HG03565 (cell line): ENCODE measurements at regions not wholly inside any gene's neighbourhood (a gene's known extent, or its start where the extent isn't known, plus 50 kb on each side); places are given as distances from the start of the nearest gene placed in this dataset.
"Not testable (repeated sequence)": the region's sequence is repeated elsewhere in the genome, so short reads cannot be mapped to it uniquely, and the experiment has no call there.

Experiments
- ATAC-seq: cut with Tn5 transposase; IDR thresholded peaks from one replicate; pipeline ENCODE4 v1.9.1; 2021; ENCODE audit warnings: mild to moderate bottlenecking, moderate library complexity; ENCODE audit not compliant: unreplicated experiment

DNA sequence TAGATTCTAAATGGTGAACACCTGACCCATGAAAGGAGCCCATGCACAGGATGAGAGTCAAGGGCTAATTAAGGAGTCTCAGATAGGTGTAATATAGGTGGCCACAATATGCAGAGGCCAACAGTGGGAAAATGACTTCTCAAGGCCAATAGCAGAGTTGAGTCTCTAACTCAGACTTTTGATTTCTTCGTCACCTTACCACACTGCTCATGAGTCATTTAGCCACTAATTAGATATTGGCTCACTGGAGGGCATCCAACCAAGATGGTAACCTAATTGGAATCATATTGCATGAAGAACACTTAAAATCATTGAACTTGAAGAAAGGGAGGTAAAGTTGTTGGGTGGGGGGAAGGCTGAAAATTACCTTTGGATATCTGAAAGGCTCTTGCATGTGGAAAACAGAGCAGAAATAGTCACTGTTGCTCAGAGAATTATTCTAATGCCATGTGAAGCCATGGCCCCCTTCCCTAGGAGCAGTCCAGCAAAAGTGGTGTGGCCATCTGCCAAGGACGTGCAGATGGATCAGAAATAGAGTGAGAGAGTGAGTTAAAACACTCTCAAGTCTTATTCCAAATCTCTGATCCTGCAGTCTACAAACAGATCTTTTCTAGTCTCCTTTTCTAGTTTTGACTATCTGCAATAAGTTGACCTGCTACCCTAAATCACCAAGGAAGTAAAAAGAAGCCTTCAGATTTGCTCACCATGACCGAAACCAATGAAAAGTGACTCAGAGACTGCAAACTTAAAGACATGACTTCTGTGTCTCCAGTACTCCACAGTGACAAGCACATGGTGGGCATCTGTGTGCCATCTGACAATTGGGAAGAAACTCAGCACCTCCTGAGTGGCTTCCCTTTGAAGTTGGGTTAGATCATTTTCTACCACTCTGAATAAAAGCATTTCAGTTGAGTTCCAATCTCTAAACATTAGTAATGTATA is 93.9 kb upstream of the C1QTNF7 start:
- ATAC-seq = no peak

GRCh38 chr4:15336410-15337167 is 91.2 kb upstream of the C1QTNF7 start:
- ATAC-seq = no peak

GRCh38 chr4:15337168-15337657 is 90.6 kb upstream of the C1QTNF7 start:
- not testable (repeated sequence) for ATAC-seq

DNA sequence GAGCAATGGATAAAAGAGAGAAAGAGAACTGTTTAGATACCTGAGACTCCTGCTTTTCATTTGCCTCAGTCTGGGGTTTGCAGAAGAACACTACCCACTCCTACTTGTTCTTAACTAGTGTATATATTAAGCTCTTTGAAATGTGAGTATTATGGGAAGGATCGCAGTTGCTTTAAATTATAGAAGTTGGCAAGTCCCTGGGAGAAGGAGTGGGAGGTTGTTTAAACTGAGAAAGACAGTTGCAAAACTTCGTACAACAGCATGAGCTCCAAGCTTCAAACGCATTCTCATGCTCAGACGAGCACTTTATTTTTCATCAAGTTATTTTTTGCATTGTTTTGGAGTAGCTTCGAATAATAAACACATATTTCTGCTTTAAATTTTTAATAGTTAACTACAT is 88.1 kb upstream of the C1QTNF7 start:
- ATAC-seq = no peak

DNA sequence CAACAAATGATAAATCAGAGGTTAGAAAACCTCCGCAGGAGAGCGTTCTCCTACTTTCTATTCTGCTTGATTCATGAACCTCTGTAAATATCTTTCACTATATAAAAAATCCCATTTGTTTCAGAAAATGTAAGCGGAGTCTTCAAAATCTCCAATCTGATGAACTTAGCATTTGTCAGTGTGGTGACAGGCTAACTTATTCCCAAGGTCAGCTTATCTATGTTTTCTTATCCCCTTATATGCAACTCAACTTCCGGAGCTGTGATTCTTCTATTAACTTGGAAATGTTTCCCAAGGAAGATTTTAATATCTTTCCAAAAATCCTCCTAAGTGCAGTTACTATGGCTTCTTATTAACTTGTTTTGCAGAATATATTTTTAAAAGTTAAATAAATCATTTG is 87.5 kb upstream of the C1QTNF7 start:
- no peak for ATAC-seq

- ATAC-seq = no peak
These were observed 86.7 kb upstream of the C1QTNF7 start for GRCh38 chr4:15340902-15341732.

DNA sequence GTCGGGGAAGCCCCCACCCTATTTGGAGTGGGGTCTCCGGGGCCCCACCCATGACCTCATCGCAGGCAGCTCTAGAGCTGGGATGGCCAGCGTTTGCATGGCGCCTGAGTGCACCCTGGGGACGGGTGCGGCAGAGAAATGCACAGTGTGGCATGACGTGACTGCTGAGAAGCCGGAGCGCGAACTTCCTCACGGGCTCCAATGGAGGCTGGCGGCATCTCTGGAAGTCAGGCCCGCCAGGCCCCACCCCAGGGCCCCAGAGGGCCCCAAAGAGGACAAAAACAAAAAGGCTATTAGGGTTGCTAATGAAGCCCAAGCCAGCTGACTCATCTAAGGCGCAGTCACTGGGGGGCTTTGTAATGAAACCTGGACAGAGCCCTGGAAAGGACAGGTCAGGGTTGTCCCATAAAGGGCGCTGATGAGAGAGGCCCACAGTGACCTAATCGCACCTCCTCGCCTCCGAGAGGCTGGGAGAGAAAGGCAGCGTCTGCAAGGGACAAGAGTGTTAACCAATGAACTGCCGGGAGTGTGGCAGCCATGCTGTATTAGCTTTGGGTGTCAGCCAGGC is 86.0 kb upstream of the C1QTNF7 start:
- ATAC-seq = no peak

- ATAC-seq = no peak
These were observed 84.8 kb upstream of the C1QTNF7 start for GRCh38 chr4:15343000-15343399.

DNA sequence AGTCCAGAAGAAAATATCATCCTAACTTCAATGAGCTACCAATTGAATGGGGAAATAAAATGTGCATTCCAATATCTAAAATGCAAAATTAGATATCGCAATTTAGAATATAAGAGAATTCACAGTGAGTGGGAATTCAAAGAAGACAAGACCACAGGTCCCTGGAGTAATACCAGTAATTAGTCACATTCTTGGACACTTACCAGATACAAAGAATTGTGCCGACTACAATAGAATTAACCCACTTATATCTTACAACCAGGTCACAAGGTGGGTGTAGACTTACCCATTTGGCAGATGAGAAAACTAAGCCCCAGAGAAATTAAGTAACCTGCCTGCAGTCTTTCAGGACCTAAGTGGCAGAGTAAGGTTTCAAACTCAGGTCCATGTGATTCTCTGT is 84.3 kb upstream of the C1QTNF7 start:
- ATAC-seq = no peak

DNA sequence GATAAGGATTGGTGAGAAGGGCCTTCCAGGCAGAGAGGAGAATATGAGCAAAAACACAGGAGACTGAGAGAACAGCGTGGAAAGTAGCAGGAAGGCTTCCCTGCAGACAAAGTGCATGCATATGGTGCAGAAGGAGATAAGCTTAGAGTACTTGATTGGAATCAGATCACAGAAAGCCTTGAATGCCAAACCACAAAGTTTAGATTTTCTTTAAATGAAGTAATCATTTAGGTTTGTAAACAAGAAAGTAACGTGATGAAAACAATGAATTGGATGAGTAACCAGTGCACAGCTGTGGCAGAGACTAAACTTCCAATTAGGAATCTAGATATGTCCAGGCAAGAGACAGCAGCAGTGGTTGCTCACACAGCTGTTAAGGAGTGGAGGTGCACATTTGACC is 83.8 kb upstream of the C1QTNF7 start:
- no peak for ATAC-seq

DNA sequence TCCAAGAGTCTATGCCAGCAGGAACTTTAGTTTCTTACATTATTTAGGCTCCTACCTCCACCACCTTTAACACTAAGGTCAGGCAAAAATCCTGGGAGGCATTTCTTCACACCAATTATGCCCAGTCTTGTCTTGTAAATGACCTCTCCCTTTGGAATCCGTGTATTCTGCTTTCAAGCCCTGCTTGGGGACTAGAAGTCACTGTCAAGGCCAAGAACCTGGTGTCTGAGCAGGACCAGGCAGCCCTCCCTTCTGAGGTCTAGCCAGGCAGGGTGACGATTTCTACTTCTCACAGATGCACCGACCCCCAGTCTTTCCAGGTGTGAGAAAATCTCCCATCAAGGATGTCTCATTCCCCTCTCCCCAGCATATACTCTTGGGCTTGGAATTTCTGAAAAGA is 82.7 kb upstream of the C1QTNF7 start:
- ATAC-seq = no peak

- ATAC-seq = no peak
These were observed 79.6 kb upstream of the C1QTNF7 start for GRCh38 chr4:15348236-15348635.

- ATAC-seq = no peak
These were observed 79.1 kb upstream of the C1QTNF7 start for GRCh38 chr4:15348695-15349094.

DNA sequence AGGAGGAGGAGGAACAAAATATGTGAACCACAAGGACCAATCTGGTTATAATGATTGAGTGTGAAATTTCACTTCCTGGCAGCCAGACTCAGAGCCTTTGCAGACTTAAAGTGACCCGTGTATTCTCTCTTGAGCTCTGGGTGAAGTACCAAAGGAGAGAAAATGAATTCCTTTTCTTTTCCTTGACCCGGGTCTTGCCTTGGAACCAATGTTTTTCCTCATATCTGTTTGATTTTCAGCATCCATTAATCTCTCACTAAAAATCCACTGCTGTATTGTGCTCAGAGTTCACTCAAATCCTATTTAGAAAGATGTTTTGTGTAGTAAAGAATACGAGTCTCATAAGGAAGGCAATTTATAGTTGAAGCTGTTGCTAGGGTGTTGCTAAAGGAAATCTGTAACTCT is 78.3 kb upstream of the C1QTNF7 start:
- no peak for ATAC-seq

DNA sequence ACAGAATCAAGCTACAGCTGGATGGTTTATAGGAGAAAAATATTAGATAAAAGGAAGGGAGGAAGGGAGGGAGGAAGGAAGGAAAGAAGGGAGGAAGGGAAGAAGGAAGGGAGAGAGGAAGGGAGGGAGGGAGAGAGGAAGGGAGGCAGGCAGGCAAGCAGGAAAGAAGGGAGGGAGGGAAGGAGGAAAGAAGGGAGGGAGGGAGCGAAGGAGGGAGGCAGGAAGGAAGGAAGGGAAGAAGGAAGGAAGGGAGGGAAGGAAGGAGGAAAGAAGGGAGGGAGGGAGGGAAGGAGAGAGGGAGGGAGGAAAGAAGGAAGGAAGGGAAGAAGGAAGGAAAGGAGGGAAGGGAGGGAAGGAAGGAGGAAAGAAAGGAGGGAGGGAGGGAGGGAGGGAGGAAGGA is 77.9 kb upstream of the C1QTNF7 start:
- no peak for ATAC-seq

- ATAC-seq = no peak
These were observed 75.3 kb upstream of the C1QTNF7 start for GRCh38 chr4:15352524-15352923.

- ATAC-seq = no peak
These were observed 74.6 kb upstream of the C1QTNF7 start for GRCh38 chr4:15353207-15353606.

- ATAC-seq = no peak
These were observed 73.2 kb upstream of the C1QTNF7 start for GRCh38 chr4:15354371-15355297.

GRCh38 chr4:15361529-15361928 is 66.3 kb upstream of the C1QTNF7 start:
- no peak for ATAC-seq

- no peak for ATAC-seq
These were observed 65.3 kb upstream of the C1QTNF7 start for GRCh38 chr4:15362541-15362940.
